OCI-LY3 (cell line): ENCODE measurements at regions not wholly inside any gene's neighbourhood (a gene's known extent, or its start where the extent isn't known, plus 50 kb on each side); places are given as distances from the start of the nearest gene placed in this dataset.

Experiments used
- H2AFZ ChIP-seq: fragments of 200-600, 300-600 bp; shearing (Covaris generic); 2 replicates; pipeline ENCODE4 v1.6.0; 2014; ENCODE audit warnings: antibody characterized with exemption, low read depth, low read length
- H3K27ac ChIP-seq: fragments of 200-600, 300-600 bp; sonication (generic); 2 replicates; pipeline ENCODE4 v1.5.1; 2014; ENCODE audit warnings: mild to moderate bottlenecking, low read length, moderate library complexity, mixed read lengths
- H3K27me3 ChIP-seq: fragments of 200-600, 300-600 bp; sonication (generic); 2 replicates; pipeline ENCODE4 v1.6.1; 2014; ENCODE audit warnings: low read depth, low read length, mixed read lengths
- H3K36me3 ChIP-seq: fragments of 200-600, 300-600 bp; sonication (generic); replicated peaks from 2 replicates; pipeline ENCODE3; 2014; ENCODE audit warnings: low read depth, low read length, mixed read lengths
- H3K4me1 ChIP-seq: fragments of 300-600, 200-600 bp; sonication (generic); 2 replicates; pipeline ENCODE4 v1.6.1; 2014; ENCODE audit warnings: low read length, mixed read lengths
- H3K4me2 ChIP-seq: fragments of 200-600, 300-600 bp; sonication (generic); 2 replicates; pipeline ENCODE4 v1.6.1; 2014; ENCODE audit warnings: low read length, mixed read lengths
- H3K4me3 ChIP-seq: fragments of 300-600, 200-600 bp; sonication (generic); 2 replicates; pipeline ENCODE4 v1.5.1; 2014; ENCODE audit warnings: antibody characterized with exemption, mild to moderate bottlenecking, low read length, moderate library complexity
- H3K79me2 ChIP-seq: fragments of 300-600, 200-600 bp; shearing (Covaris generic); 2 replicates; pipeline ENCODE4 v1.6.1; 2014; ENCODE audit warnings: mild to moderate bottlenecking, low read length, mixed read lengths
- H3K9ac ChIP-seq: fragments of 300-600, 200-600 bp; shearing (Covaris generic); 2 replicates; pipeline ENCODE4 v1.6.0; 2014; ENCODE audit warnings: mild to moderate bottlenecking, low read length, moderate library complexity
- H3K9me3 ChIP-seq: fragments of 200-600, 300-600 bp; shearing (Covaris generic); 2 replicates; pipeline ENCODE4 v1.6.1; 2014; ENCODE audit warnings: low read length, mixed read lengths; ENCODE audit not compliant: insufficient read depth
- H4K20me1 ChIP-seq: fragments of 200-600, 300-600 bp; sonication (generic); 2 replicates; pipeline ENCODE4 v1.6.1; 2016; ENCODE audit warnings: low read length, mixed read lengths; ENCODE audit not compliant: insufficient read depth
- CTCF ChIP-seq: fragments of 200-600, 300-600 bp; sonication (generic); IDR thresholded peaks from 2 replicates; pipeline ENCODE4 v1.5.1; 2014; ENCODE audit warnings: antibody characterized with exemption, low read length, low read depth
- EZH2phosphoT487 ChIP-seq: fragments of 200-600 bp; shearing (Covaris generic); IDR thresholded peaks from 2 replicates; pipeline ENCODE4 v1.6.1; 2018; ENCODE audit warnings: antibody characterized with exemption, mixed run types, low read depth

- Histone ChIP-seq H3K4me3 (peak overlapping the region; percentile 58), H4K20me1 (no peaks in the 10 kb centered on the region), H3K27me3 (no peaks in the 10 kb centered on the region), H3K9me3 (no peaks in the 10 kb centered on the region), H3K27ac (no peak overlapping the region), H3K79me2 (no peaks in the 10 kb centered on the region), H3K4me1 (peaks cover 17% of the 10 kb centered on the region), H2AFZ (no peak overlapping the region), H3K4me2 (peak overlapping the region; percentile 64), H3K9ac (no peak overlapping the region; the same call in 1 of the 2 replicates), H3K36me3 (no peaks in the 10 kb centered on the region)
- TF ChIP-seq EZH2phosphoT487: no peak
- TF ChIP-seq CTCF: peak; percentile 76
Measured at GRCh38 chrX:45515262-45516215, 314.9 kb upstream of the DIPK2B start.

GRCh38 chrX:45513042-45513441 is 312.4 kb upstream of the DIPK2B start:
- H3K79me2 ChIP-seq: no peaks in the 10 kb centered on the region
- no peak overlapping the region for H3K27ac ChIP-seq
- H3K4me1 ChIP-seq: peaks cover 17% of the 10 kb centered on the region
- no peaks in the 10 kb centered on the region for H3K27me3 ChIP-seq
- no peak overlapping the region for H2AFZ ChIP-seq
- H4K20me1 ChIP-seq: no peaks in the 10 kb centered on the region
- H3K36me3 ChIP-seq: no peaks in the 10 kb centered on the region
- no peak overlapping the region for H3K4me3 ChIP-seq
- H3K9me3 ChIP-seq: no peaks in the 10 kb centered on the region
- no peak overlapping the region for H3K9ac ChIP-seq
- TF ChIP-seq EZH2phosphoT487 (no peak), CTCF (no peak)
- no peak overlapping the region for H3K4me2 ChIP-seq

- TF ChIP-seq EZH2phosphoT487: no peak
- Histone ChIP-seq H3K9ac (no peak overlapping the region), H3K9me3 (no peaks in the 10 kb centered on the region), H3K4me1 (no peaks in the 10 kb centered on the region), H3K27ac (no peak overlapping the region), H3K4me3 (no peak overlapping the region), H2AFZ (no peak overlapping the region), H3K27me3 (no peaks in the 10 kb centered on the region), H3K4me2 (no peak overlapping the region), H4K20me1 (no peaks in the 10 kb centered on the region), H3K79me2 (no peaks in the 10 kb centered on the region), H3K36me3 (no peaks in the 10 kb centered on the region)
Measured at GRCh38 chrX:45508454-45508853, 307.8 kb upstream of the DIPK2B start.

GRCh38 chrX:45506149-45506730 is 305.6 kb upstream of the DIPK2B start:
- TF ChIP-seq EZH2phosphoT487 (no peak), CTCF (no peak)
- Histone ChIP-seq H3K4me3 (no peak overlapping the region), H3K4me1 (no peaks in the 10 kb centered on the region), H3K36me3 (no peaks in the 10 kb centered on the region), H2AFZ (no peak overlapping the region), H4K20me1 (no peaks in the 10 kb centered on the region), H3K9ac (no peak overlapping the region), H3K79me2 (no peaks in the 10 kb centered on the region), H3K27ac (no peak overlapping the region), H3K9me3 (no peaks in the 10 kb centered on the region), H3K27me3 (no peaks in the 10 kb centered on the region), H3K4me2 (no peak overlapping the region)
